D721Med (cell line): ENCODE measurements at regions not wholly inside any gene's neighbourhood (a gene's known extent, or its start where the extent isn't known, plus 50 kb on each side); places are given as distances from the start of the nearest gene placed in this dataset.

Source experiments
- DNase-seq: peaks from one replicate; pipeline ENCODE4 v3.0.0; 2011; ENCODE audit warnings: low spot score; ENCODE audit not compliant: insufficient read length
- FAIRE-seq: peaks from 2 replicates; lab custom pipeline; 2011; peaks lifted over from hg19 to GRCh38; lab: Jason Lieb, UNC
- CTCF ChIP-seq: IDR thresholded peaks from 2 replicates; pipeline ENCODE4 v1.5.1; 2012; ENCODE audit warnings: mild to moderate bottlenecking, control low read depth; ENCODE audit not compliant: insufficient read depth; ENCODE audit errors: missing control alignments

GRCh38 chr5:143898916-143899591 lies 87.1 kb downstream of the HMHB1 start:
- no peak for TF ChIP-seq CTCF
- no peak for FAIRE-seq

GRCh38 chr5:143908959-143909358 lies 97.0 kb downstream of the HMHB1 start:
- TF ChIP-seq CTCF: no peak
- DNase-seq: no peak
- no peak for FAIRE-seq

More at GRCh38 chr5:143898916-143899591, 87.1 kb downstream of the HMHB1 start:
- no peak for DNase-seq

- FAIRE-seq: no peak
- no peak for DNase-seq
- no peak for TF ChIP-seq CTCF
Observed at GRCh38 chr5:143913008-143913752, 101.2 kb downstream of the HMHB1 start.

- no peak for FAIRE-seq
- DNase-seq: no peak
- no peak for TF ChIP-seq CTCF
Observed at GRCh38 chr5:143914756-143915155, 102.8 kb downstream of the HMHB1 start.

- FAIRE-seq (no peak), DNase-seq (no peak)
- TF ChIP-seq CTCF: no peak
Observed at GRCh38 chr5:143916451-143916850, 104.5 kb downstream of the HMHB1 start.

- DNase-seq (no peak), FAIRE-seq (no peak)
- TF ChIP-seq CTCF: no peak
Observed at GRCh38 chr5:143918961-143919360, 107.0 kb downstream of the HMHB1 start.

GRCh38 chr5:143920772-143921171 lies 108.8 kb downstream of the HMHB1 start:
- FAIRE-seq: no peak
- TF ChIP-seq CTCF: no peak
- no peak for DNase-seq
